Liver (tissue), 3 donors: ENCODE measurements at regions not wholly inside any gene's neighbourhood (a gene's known extent, or its start where the extent isn't known, plus 50 kb on each side); places are given as distances from the start of the nearest gene placed in this dataset.

Experiments
- ATF3 ChIP-seq: IDR thresholded peaks from 2 replicates; pipeline ENCODE4 v1.6.1; 2016; ENCODE audit warnings: antibody characterized with exemption
- CTCF ChIP-seq: fragments of 150-350 bp; IDR thresholded peaks from 2 replicates; pipeline ENCODE4 v1.5.1; 2017; ENCODE audit warnings: improper control_type of control experiment, low read depth, low read length; ENCODE audit not compliant: missing input control
- JUND ChIP-seq, 2 donors: IDR thresholded peaks; 2 replicates each; pipeline ENCODE4 v1.6.1; 2016; ENCODE audit warnings: antibody characterized with exemption in 2 of 2
- RAD21 ChIP-seq, 2 donors: IDR thresholded peaks; 2 replicates each; pipeline ENCODE4 v1.6.1; 2016; ENCODE audit warnings: antibody characterized with exemption in 2 of 2, mild to moderate bottlenecking in 2 of 2
- REST ChIP-seq: IDR thresholded peaks from 2 replicates; pipeline ENCODE4 v1.6.1; 2016; ENCODE audit warnings: antibody characterized with exemption, mild to moderate bottlenecking
- ZBTB33 ChIP-seq: IDR thresholded peaks from 2 replicates; pipeline ENCODE4 v1.6.1; 2016; ENCODE audit warnings: antibody characterized with exemption
- donor health status: healthy.
- donor health status: healthy.

GRCh38 chr10:52999681-53000080, 227.1 kb upstream of the MBL2 start:
- TF ChIP-seq CTCF (no peak), ZBTB33 (no peak), REST (no peak), ATF3 (no peak), RAD21 (IDR thresholded peaks at IDR 0.05) (no peak), JUND (IDR thresholded peaks at IDR 0.05) (no peak)
